ENCODE measurements at regions not wholly inside any gene's neighbourhood (a gene's known extent, or its start where the extent isn't known, plus 50 kb on each side); places are given as distances from the start of the nearest gene placed in this dataset.

GRCh38 chr3:26438325-26438940 is 184.1 kb upstream of the LRRC3B start:
- intact Hi-C loops (cut with micrococcal nuclease), result no loop called here
- TF ChIP-seq GATA2 (IDR thresholded peaks at IDR 0.05; ENCODE audit: insufficient read depth, insufficient read length, low read depth, low read length), result no peak
- no peak for TF ChIP-seq JUN (IDR thresholded peaks at IDR 0.05; ENCODE audit: borderline replicate concordance, insufficient read depth, insufficient read length, low read depth)
- TF ChIP-seq CTCF (IDR thresholded peaks at IDR 0.05; ENCODE audit: extremely low read depth in 1 of 2, insufficient read depth in 1 of 2, low read depth in 1 of 2, low read length in 2 of 2), result no peak
- no peak for TF ChIP-seq EZH2 (IDR thresholded peaks at IDR 0.05; ENCODE audit: borderline replicate concordance, low read depth, low read length, severe bottlenecking)
- no peak for TF ChIP-seq MAX (IDR thresholded peaks at IDR 0.05; ENCODE audit: insufficient read depth, insufficient read length)
- TF ChIP-seq MYC (IDR thresholded peaks at IDR 0.05; ENCODE audit: low read depth, low read length), result no peak
- H3K9me1 ChIP-seq (replicated peaks; ENCODE audit: control insufficient read depth, extremely low read depth, insufficient read depth, low read length), result no peaks in the 10 kb centered on the region
- no peak overlapping the region for H3K4me3 ChIP-seq (replicated peaks in 1 of 3; ENCODE audit: insufficient read depth in 1 of 3, low read depth in 1 of 3, low read length in 3 of 3)
- no peak for DNase-seq (ENCODE audit: low read depth, low spot score)
- H3K27me3 ChIP-seq (ENCODE audit: control insufficient read depth in 2 of 2, insufficient read depth in 2 of 2, low read length in 2 of 2), result no peaks in the 10 kb centered on the region
- H3K36me3 ChIP-seq (ENCODE audit: control insufficient read depth in 2 of 2, extremely low read depth in 1 of 2, insufficient read depth in 2 of 2, low read length in 2 of 2), result no peaks in the 10 kb centered on the region
- BruUV-seq (replicated peaks), result no TSS peak
- no peak overlapping the region for H3K4me2 ChIP-seq (ENCODE audit: insufficient read depth, low read length)
- no peaks in the 10 kb centered on the region for H3K4me1 ChIP-seq (ENCODE audit: control insufficient read depth, extremely low read depth, insufficient read depth, low read length)
- H4K20me1 ChIP-seq (replicated peaks; ENCODE audit: control insufficient read depth, extremely low read depth, insufficient read depth, low read length), result no peaks in the 10 kb centered on the region
- CTCF ChIA-PET, result no interaction called here
- POLR2A ChIA-PET, result no interaction called here
- no peak overlapping the region for H3K27ac ChIP-seq (ENCODE audit: insufficient read depth, low read depth, low read length)
- FAIRE-seq, result no peak
- no peak overlapping the region for H2AFZ ChIP-seq (ENCODE audit: low read depth, low read length)
- H3K9me3 ChIP-seq (replicated peaks; ENCODE audit: control insufficient read depth, insufficient read depth, low read length), result no peaks in the 10 kb centered on the region
- H3K9ac ChIP-seq (replicated peaks; ENCODE audit: extremely low read depth, insufficient read depth, low read length), result no peak overlapping the region
- dilution Hi-C loops (cut with MboI; ENCODE audit: extremely low pct_ligation_motif_present, low sequenced_read_pairs), result no loop called here
- no peaks in the 10 kb centered on the region for H3K79me2 ChIP-seq (ENCODE audit: control insufficient read depth, insufficient read depth, low read length)

All from endothelial cell of umbilical vein (primary cell).